HCT116 (cell line): ENCODE measurements at regions not wholly inside any gene's neighbourhood (a gene's known extent, or its start where the extent isn't known, plus 50 kb on each side); places are given as distances from the start of the nearest gene placed in this dataset.

Experiments
- ATAC-seq: fragments of 200-7000 bp; cut with Tn5 transposase; 2 replicates; pipeline ENCODE4 v1.9.1; 2020; ENCODE audit warnings: mild to moderate bottlenecking, moderate library complexity
- BruUV-seq: library from RNA; stranded (reverse); fragments of 400-500 nt; replicated peaks from 2 replicates; lab custom pipeline; 2021; lab: Mats Ljungman, UMichigan
- CTCF ChIA-PET: fragments of 300-600 bp; sonication (Branson Sonifier 250); formaldehyde crosslinking; loops from one replicate; lab custom pipeline; 2021; ENCODE audit warnings: antibody characterized with exemption; lab: Charles Lee
- POLR2A ChIA-PET: fragments of 300-600, 350-600 bp; sonication (Branson Sonifier 250); formaldehyde crosslinking; loops from one replicate; lab custom pipeline; 2021; ENCODE audit warnings: antibody characterized with exemption; lab: Charles Lee
- RAD21 ChIA-PET, 2 experiments: fragments of 300-600 bp; sonication (Branson Sonifier 250); formaldehyde crosslinking; loops; one replicate each; lab custom pipeline; 2023; ENCODE audit warnings: low total read pairs in 2 of 2; ENCODE audit not compliant: uncharacterized antibody in 2 of 2, unreplicated experiment in 2 of 2, low non-redundant PET in 1 of 2; lab: Charles Lee
- DNase-seq: peaks from one replicate; pipeline ENCODE4 v3.0.0-alpha.2; 2010; ENCODE audit warnings: low read depth, low spot score
- H2AFZ ChIP-seq: fragments of 200-600 bp; shearing (Covaris generic), sonication (generic); 2 replicates; pipeline ENCODE4 v1.6.1; 2017; ENCODE audit warnings: low read depth, mixed run types, mixed read lengths, antibody characterized with exemption, low read length; ENCODE audit not compliant: poor library complexity, severe bottlenecking
- H3K27ac ChIP-seq: 2 replicates; pipeline ENCODE4 v1.5.1; 2012; ENCODE audit warnings: low read depth, low read length
- H3K27me3 ChIP-seq: fragments of 200-600 bp; sonication (generic); 2 replicates; pipeline ENCODE4 v1.6.1; 2016; ENCODE audit warnings: mixed run types, low read length, mixed read lengths; ENCODE audit not compliant: insufficient read depth
- H3K36me3 ChIP-seq, 2 experiments: fragments of 200-500 bp in 1 of 2; fragments of 200-600 bp in 1 of 2; sonication (Bioruptor generic) in 1 of 2; sonication (generic) in 1 of 2; 2 replicates each; pipeline versions ENCODE4 v1.5.1 to v1.6.1; 2014 to 2016; ENCODE audit warnings: low read length in 2 of 2, inconsistent platforms in 1 of 2, mixed read lengths in 1 of 2, mixed run types in 1 of 2; ENCODE audit not compliant: insufficient read depth in 2 of 2, control insufficient read depth in 1 of 2
- H3K4me1 ChIP-seq, 2 experiments: fragments of 200-600 bp in 1 of 2; sonication (generic) in 1 of 2; 2 replicates each; pipeline versions ENCODE4 v1.5.1 to v1.6.1; 2012 to 2017; ENCODE audit warnings: low read length in 2 of 2, inconsistent platforms in 1 of 2, mild to moderate bottlenecking in 1 of 2, mixed read lengths in 1 of 2, mixed run types in 1 of 2, moderate library complexity in 1 of 2; ENCODE audit not compliant: insufficient read depth in 2 of 2, control insufficient read depth in 1 of 2
- H3K4me2 ChIP-seq: fragments of 200-600 bp; sonication (generic); 2 replicates; pipeline ENCODE4 v1.6.1; 2017; ENCODE audit warnings: mixed run types, low read length, mixed read lengths
- H3K4me3 ChIP-seq, 2 experiments: fragments of 200-600 bp in 1 of 2; sonication (generic) in 1 of 2; replicated peaks in 1 of 2; 2 replicates each; pipeline ENCODE4 v1.5.1; 2011 to 2016; ENCODE audit warnings: low read length in 2 of 2, control low read depth in 1 of 2, low read depth in 1 of 2, mild to moderate bottlenecking in 1 of 2, mixed read lengths in 1 of 2, mixed run types in 1 of 2
- H3K79me2 ChIP-seq: fragments of 200-600 bp; sonication (generic); 2 replicates; pipeline ENCODE4 v1.6.1; 2017; ENCODE audit warnings: mild to moderate bottlenecking, mixed run types, low read length, moderate library complexity, mixed read lengths; ENCODE audit not compliant: insufficient read depth
- H3K9ac ChIP-seq: fragments of 200-600 bp; sonication (generic); 2 replicates; pipeline ENCODE4 v1.6.1; 2016; ENCODE audit warnings: low read length, mixed read lengths
- H3K9me2 ChIP-seq: fragments of 200-600 bp; sonication (generic), shearing (Covaris generic); 2 replicates; pipeline ENCODE4 v1.6.1; 2017; ENCODE audit warnings: mixed run types, mild to moderate bottlenecking, moderate library complexity; ENCODE audit not compliant: insufficient read depth
- H3K9me3 ChIP-seq, 2 experiments: fragments of 200-500 bp in 1 of 2; fragments of 200-600 bp in 1 of 2; sonication (Bioruptor generic) in 1 of 2; sonication (generic) in 1 of 2; 2 replicates each; pipeline ENCODE4 v1.6.1; 2014 to 2017; ENCODE audit warnings: low read length in 2 of 2, mixed read lengths in 2 of 2, inconsistent platforms in 1 of 2, low read depth in 1 of 2, mild to moderate bottlenecking in 1 of 2, mixed run types in 1 of 2, moderate library complexity in 1 of 2; ENCODE audit not compliant: control insufficient read depth in 1 of 2, insufficient read depth in 1 of 2
- H4K20me1 ChIP-seq: fragments of 200-600 bp; sonication (generic), shearing (Covaris generic); 2 replicates; pipeline ENCODE4 v1.6.1; 2017; ENCODE audit warnings: mixed run types, mild to moderate bottlenecking, moderate library complexity; ENCODE audit not compliant: insufficient read depth
- CBX3 ChIP-seq: IDR thresholded peaks from 2 replicates; pipeline ENCODE4 v1.6.1; 2012; ENCODE audit warnings: low read depth
- CTCF ChIP-seq, 3 experiments: fragments of 200-600 bp in 1 of 3; sonication (generic) in 1 of 3; IDR thresholded peaks in 2 of 3; conservative IDR thresholded peaks in 1 of 3; 2 replicates each; pipeline ENCODE4 v1.5.1; 2012 to 2017; ENCODE audit warnings: low read depth in 2 of 3, low read length in 2 of 3, antibody characterized with exemption in 1 of 3, borderline replicate concordance in 1 of 3, control low read depth in 1 of 3, mild to moderate bottlenecking in 1 of 3, mixed read lengths in 1 of 3, mixed run types in 1 of 3, moderate library complexity in 1 of 3; ENCODE audit not compliant: insufficient read depth in 1 of 3
- EGR1 ChIP-seq: IDR thresholded peaks from 2 replicates; pipeline ENCODE4 v1.6.1; 2012; ENCODE audit warnings: low read depth
- ELF1 ChIP-seq: IDR thresholded peaks from 2 replicates; pipeline ENCODE4 v1.6.1; 2012; ENCODE audit warnings: low read depth, borderline replicate concordance
- FOSL1 ChIP-seq: IDR thresholded peaks from 2 replicates; pipeline ENCODE4 v1.6.1; 2012; ENCODE audit warnings: low read depth
- JUND ChIP-seq: IDR thresholded peaks from 2 replicates; pipeline ENCODE4 v1.6.1; 2012
- MAX ChIP-seq: IDR thresholded peaks from 2 replicates; pipeline ENCODE4 v1.6.1; 2012
- POLR2A ChIP-seq: IDR thresholded peaks from 2 replicates; pipeline ENCODE4 v1.7.0; 2011; ENCODE audit warnings: borderline replicate concordance; ENCODE audit not compliant: insufficient read depth, insufficient read length; ENCODE audit errors: extremely low read depth
- SIN3A ChIP-seq: IDR thresholded peaks from 2 replicates; pipeline ENCODE4 v1.6.1; 2012; ENCODE audit warnings: low read depth
- SRF ChIP-seq: IDR thresholded peaks from 2 replicates; pipeline ENCODE4 v1.6.1; 2012; ENCODE audit warnings: low read depth
- ZNF274 ChIP-seq: fragments of 200-500 bp; sonication (Bioruptor generic); IDR thresholded peaks from 2 replicates; pipeline ENCODE4 v1.6.1; 2014; ENCODE audit warnings: mild to moderate bottlenecking, low read depth, low read length, inconsistent platforms
- intact Hi-C: fragments of 100-400 bp; cut with micrococcal nuclease; formaldehyde crosslinking; loops from 2 replicates; pipeline ENCODE4 v1.10.0; 2022

GRCh38 chr3:182445576-182445975 is 347.7 kb upstream of the ATP11B start:
- H4K20me1 ChIP-seq: no peaks in the 10 kb centered on the region
- H3K9me3 ChIP-seq: no peaks in the 10 kb centered on the region
- ATAC-seq: no peak
- H3K9ac ChIP-seq: no peak overlapping the region
- ChIA-PET CTCF (no interaction called here), RAD21 (no interaction called here)
- no peak overlapping the region for H3K27ac ChIP-seq
- no peak overlapping the region for H2AFZ ChIP-seq
- no peak for TF ChIP-seq POLR2A
- TF ChIP-seq JUND: no peak
- TF ChIP-seq ELF1: no peak
- TF ChIP-seq ZNF274: no peak
- TF ChIP-seq CBX3: no peak
- no peak for TF ChIP-seq MAX
- TF ChIP-seq SIN3A: no peak
- TF ChIP-seq FOSL1: no peak
- no peak for TF ChIP-seq EGR1
- TF ChIP-seq SRF: no peak
- TF ChIP-seq CTCF (IDR thresholded peaks at IDR 0.05 in 2 of 3, conservative IDR thresholded peaks at IDR 0.05 in 1 of 3; ENCODE audit: borderline replicate concordance in 1 of 3, insufficient read depth in 1 of 3, low read depth in 2 of 3, low read length in 2 of 3): no peak
- TF ChIP-seq, all 23 proteins: peak for 0
- intact Hi-C loops: no loop called here
- no peak for DNase-seq
- Histone ChIP-seq H3K4me2 (no peak overlapping the region), H3K79me2 (no peaks in the 10 kb centered on the region), H3K4me3 (no peak overlapping the region), H3K9me2 (no peaks in the 10 kb centered on the region), H3K4me1 (no peaks in the 10 kb centered on the region), H3K36me3 (no peaks in the 10 kb centered on the region), H3K27me3 (no peaks in the 10 kb centered on the region)
- POLR2A ChIA-PET: no interaction called here
- no TSS peak for BruUV-seq
